ENCODE measurements at regions not wholly inside any gene's neighbourhood (a gene's known extent, or its start where the extent isn't known, plus 50 kb on each side); places are given as distances from the start of the nearest gene placed in this dataset.

- no peak for TF ChIP-seq EZH2 (IDR thresholded peaks at IDR 0.05)
- no peak for TF ChIP-seq POLR2AphosphoS5 (IDR thresholded peaks at IDR 0.05; ENCODE audit: borderline replicate concordance, low read depth, low read length)
- TF ChIP-seq FOXP2 (optimal IDR thresholded peaks at IDR 0.05; ENCODE audit: control extremely low read depth, extremely low read length, insufficient read depth), result no peak
These were observed 221.4 kb upstream of the MAF start for GRCh38 chr16:79821911-79822310.
